Omental fat pad (tissue), 3 donors: ENCODE measurements at regions not wholly inside any gene's neighbourhood (a gene's known extent, or its start where the extent isn't known, plus 50 kb on each side); places are given as distances from the start of the nearest gene placed in this dataset.
"Not testable (repeated sequence)": the region's sequence is repeated elsewhere in the genome, so short reads cannot be mapped to it uniquely, and the experiment has no call there.

Experiments used
- ATAC-seq: fragments of 150-250 bp; one replicate; pipeline ENCODE4 v1.9.1; 2016; ENCODE audit warnings: mild to moderate bottlenecking, moderate library complexity; ENCODE audit not compliant: low FRiP score
- DNase-seq: peaks from one replicate; pipeline ENCODE4 v3.0.0-alpha.2; 2019; ENCODE audit warnings: low spot score
- CTCF ChIP-seq, 3 donors: fragments of 450-650 bp; IDR thresholded peaks; one replicate each; pipeline ENCODE4 v1.5.1; 2016 to 2017; ENCODE audit warnings: antibody characterized with exemption in 3 of 3, mild to moderate bottlenecking in 3 of 3, moderate library complexity in 2 of 3

- no peak for TF ChIP-seq CTCF (IDR thresholded peaks at IDR 0.05)
- no peak for DNase-seq
- no peak for ATAC-seq
Observed at GRCh38 chr6:9761220-9761619, 653.7 kb downstream of the TFAP2A start.

DNA sequence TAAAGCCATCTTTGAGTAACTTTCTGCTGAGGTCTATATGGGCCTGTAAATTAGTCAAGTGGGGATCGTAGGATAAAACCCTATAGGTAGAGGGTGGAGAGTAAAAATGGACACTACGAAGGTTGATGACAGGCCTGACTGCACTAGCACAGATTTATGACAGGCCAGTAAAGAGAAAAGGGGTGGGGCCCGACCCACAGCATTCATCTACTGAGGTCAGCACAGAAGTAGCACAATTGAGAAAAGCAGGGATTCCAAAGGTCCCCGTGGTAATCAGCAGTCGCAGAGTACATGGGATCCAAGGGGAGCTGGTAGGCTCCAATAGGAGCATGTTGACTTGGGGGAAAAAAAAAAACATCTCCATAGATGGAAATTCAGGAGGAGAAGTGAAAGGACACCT is 660.4 kb downstream of the TFAP2A start:
- DNase-seq (no peak), ATAC-seq (no peak)
- TF ChIP-seq CTCF (IDR thresholded peaks at IDR 0.05), result no peak

GRCh38 chr6:9745966-9746365 is 668.9 kb downstream of the TFAP2A start:
- TF ChIP-seq CTCF (IDR thresholded peaks at IDR 0.05), result no peak
- DNase-seq (no peak), ATAC-seq (no peak)

DNA sequence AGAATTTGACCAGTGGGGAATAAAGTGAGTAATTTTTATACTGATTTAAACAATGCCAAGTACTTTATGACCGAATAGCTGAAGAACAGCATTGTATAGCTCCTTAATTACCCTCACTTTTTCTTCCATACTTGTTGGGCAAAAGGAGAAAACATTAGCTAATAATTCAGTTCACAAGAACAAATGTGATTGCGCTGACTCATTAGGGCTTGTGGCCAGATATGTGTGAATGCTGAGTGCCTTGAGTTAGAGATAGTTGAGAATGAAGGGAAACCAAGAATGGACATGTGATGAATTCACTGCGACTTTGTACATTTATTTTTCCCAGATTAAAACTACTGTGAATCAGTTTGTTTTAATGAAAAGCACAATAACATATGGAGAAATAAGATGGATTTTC is 669.4 kb downstream of the TFAP2A start:
- DNase-seq, result no peak
- ATAC-seq, result no peak
- TF ChIP-seq CTCF (IDR thresholded peaks at IDR 0.05), result no peak

GRCh38 chr6:9744119-9744518 is 670.8 kb downstream of the TFAP2A start:
- ATAC-seq, result no peak
- no peak for DNase-seq
- TF ChIP-seq CTCF (IDR thresholded peaks at IDR 0.05), result no peak

- DNase-seq (no peak), ATAC-seq (no peak)
- TF ChIP-seq CTCF (IDR thresholded peaks at IDR 0.05), result no peak
Observed at GRCh38 chr6:9732056-9732455, 682.8 kb downstream of the TFAP2A start.

- not testable (repeated sequence) for DNase-seq, ATAC-seq
Observed at GRCh38 chr6:9725776-9726175, 689.1 kb downstream of the TFAP2A start.

DNA sequence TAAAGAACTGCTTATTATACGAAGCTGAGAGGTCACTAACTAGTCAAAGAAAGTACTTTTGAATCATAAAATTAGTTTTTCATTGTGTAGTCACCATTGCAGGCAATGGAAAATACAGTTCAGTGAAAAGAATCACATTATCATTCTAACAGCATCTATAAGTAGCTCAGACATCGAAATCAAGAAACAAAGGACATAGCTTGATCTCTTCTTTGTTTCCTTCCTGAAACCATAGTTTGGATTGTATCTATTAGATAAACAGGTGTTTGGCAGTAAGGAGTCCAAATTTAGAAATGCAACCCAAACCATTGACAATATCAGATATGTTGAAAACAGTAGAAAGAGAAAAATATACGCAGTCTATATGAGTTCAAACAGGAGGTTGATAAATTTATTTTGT is 697.3 kb downstream of the TFAP2A start:
- ATAC-seq, result no peak
- DNase-seq, result no peak
- TF ChIP-seq CTCF (IDR thresholded peaks at IDR 0.05), result no peak
